AML-193 (cell line): ENCODE measurements at regions not wholly inside any gene's neighbourhood (a gene's known extent, or its start where the extent isn't known, plus 50 kb on each side); places are given as distances from the start of the nearest gene placed in this dataset.

ENCODE experiments used
- DNase-seq, 2 experiments: peaks; one replicate each; lab custom pipeline; 2025; lab: John Stamatoyannopoulos, UW

GRCh38 chr9:16312962-16313546 lies 557.4 kb downstream of the BNC2 start:
- DNase-seq, result no peak

GRCh38 chr9:16314476-16314875 lies 556.0 kb downstream of the BNC2 start:
- DNase-seq, result no peak

DNA sequence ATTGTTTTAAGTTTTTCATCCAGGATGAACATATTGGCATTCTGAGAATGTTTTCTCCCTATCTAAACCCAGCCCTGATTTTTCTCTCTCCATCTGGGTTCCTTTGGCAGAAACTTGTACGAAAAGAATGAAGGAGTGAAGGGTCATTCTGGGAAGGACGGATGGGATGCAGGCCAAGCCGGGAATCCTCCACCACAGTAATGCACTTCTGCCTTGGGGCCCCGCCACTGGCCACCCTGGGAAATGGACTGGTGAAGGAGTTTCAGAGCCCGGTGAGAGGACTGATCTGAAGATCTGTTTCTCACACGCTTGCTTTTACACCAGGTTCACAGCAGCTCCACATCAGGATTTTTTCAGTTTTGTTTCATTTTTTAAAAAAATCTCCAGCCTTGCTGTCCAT lies 554.8 kb downstream of the BNC2 start:
- DNase-seq, result no peak

- DNase-seq, result no peak
Observed at GRCh38 chr9:16316456-16316855, 554.0 kb downstream of the BNC2 start.

DNA sequence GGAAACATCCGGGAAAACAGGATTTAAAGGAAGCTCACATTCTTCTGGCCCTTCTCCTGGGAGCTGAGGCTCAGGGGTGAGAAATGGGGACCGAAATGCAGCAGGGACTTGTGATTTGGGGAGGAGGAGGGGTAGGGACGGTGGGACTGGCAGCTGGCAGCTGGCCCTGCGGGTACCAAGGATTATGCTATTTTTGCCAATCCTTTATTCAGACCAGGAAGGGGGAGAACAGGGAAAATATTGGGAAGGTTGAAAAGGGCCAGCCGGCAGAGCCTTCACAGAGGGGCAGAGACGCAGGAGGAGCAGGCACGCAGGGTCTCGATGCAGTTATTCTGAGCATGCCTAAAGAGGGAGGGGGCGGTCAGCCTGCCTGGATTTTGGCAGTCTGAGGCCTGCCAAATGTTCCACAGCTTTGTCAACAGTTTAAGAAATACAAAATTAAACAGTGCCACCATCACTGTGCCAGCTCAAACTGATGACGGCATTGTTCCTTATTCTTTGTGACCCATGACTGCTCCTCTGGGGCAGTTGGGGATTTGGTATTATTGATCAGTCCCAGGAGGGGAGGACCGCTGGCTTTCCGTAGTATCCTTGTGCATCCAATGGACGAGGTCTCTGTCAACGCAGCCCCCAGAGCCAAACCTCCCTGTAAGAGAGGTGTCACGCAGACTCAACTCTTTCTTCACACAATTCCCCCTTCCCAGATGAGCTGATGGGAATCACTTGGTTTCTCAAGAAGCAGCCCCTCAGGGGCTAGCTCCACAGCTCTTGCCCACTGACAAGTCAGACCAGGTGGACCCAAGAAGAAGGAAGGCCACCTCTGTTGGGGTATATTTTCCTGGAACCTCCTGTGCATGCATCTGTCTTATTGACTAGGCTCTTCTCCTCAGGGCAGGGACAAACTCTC lies 553.3 kb downstream of the BNC2 start:
- DNase-seq, result no peak

- no peak for DNase-seq
Observed at GRCh38 chr9:16318516-16319060, 551.9 kb downstream of the BNC2 start.

DNA sequence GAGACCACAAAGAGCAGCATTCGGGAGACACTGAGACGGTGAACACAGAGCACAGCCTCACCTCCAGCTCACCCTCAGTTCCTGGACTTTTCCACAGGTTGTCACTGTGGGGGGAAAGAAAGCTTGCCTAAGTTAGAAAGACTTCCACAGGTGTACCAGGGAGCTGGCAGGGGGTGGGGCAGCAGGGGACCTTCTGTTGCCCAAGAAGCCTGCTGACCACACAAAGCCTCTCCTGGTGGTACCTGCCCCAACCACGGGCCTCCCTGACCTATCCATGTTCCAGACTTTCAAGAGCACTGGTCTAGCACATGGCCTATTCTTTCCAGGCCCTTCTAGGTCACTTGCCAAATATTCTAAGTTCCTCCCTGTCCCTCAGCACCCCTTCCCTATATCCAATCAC lies 550.8 kb downstream of the BNC2 start:
- no peak for DNase-seq

DNA sequence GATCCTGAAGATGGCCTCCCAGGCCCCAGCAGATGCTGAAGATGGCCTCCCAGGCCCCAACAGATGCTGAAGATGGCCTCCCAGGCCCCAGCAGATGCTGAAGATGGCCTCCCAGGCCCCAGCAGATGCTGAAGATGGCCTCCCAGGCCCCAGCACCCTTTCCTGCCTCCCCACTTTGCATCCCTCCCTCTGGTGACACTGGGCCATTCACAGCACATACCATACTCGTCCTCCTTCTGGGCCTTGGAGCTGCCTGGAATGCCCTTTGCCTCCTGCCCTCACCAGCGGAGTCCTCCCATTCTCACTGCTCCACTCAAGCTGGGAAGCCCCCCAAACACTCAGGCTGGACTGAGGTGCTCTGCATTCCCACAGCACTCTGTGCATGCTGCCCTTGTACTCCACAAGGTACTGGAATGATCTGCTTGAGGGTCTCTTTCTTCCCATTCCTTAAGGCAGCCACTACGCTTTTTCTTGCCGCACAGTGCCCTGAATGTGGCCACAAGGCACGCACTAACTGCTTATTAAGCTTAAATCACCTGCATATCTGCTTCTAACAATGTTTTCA lies 550.0 kb downstream of the BNC2 start:
- no peak for DNase-seq

- DNase-seq, result no peak
Observed at GRCh38 chr9:16321461-16322119, 548.9 kb downstream of the BNC2 start.

- no peak for DNase-seq
Observed at GRCh38 chr9:16322849-16323248, 547.6 kb downstream of the BNC2 start.

DNA sequence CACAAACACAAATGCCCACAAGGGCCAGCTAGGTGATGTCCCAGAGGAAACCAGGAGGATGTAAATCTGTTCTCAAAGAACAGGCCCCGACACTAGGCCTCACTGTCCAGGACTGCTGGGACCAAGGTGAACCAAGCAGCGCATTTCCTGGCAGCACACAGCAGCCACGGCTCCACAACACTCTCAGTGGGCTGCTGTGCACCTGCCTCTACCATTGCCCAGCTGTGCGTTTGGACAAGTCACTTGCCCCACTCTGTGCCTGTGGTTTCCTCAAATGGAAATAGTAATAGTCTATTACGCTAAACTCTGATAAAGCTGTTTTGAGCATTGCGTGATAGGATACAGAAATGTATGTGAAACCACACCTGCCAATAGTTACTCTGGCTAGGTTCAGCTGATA lies 544.5 kb downstream of the BNC2 start:
- DNase-seq, result no peak

- DNase-seq, result no peak
Observed at GRCh38 chr9:16328349-16328748, 542.1 kb downstream of the BNC2 start.

- DNase-seq, result no peak
Observed at GRCh38 chr9:16329671-16330113, 540.8 kb downstream of the BNC2 start.

DNA sequence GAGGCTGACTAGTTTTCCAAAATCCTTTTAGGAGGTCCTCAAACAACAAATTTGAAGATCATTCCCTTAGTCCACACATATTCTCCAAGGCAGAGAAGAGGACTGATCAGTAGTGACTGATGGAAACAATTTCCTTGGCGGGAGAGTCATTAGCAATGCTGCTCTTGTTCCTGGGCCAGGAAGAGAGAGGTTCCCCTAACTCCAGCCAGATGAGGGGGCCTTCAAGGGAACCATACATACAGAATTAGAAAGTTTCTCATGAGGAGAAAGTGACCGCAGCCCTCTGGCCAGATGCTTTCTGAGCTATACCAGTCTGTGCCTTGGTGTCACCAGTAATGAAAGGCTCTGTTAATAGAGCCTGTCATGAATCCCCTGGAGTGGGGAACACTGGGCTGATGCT lies 539.4 kb downstream of the BNC2 start:
- no peak for DNase-seq

GRCh38 chr9:16331527-16331926 lies 538.9 kb downstream of the BNC2 start:
- DNase-seq, result no peak

- no peak for DNase-seq
Observed at GRCh38 chr9:16333691-16334090, 536.8 kb downstream of the BNC2 start.

GRCh38 chr9:16335788-16336580 lies 534.5 kb downstream of the BNC2 start:
- DNase-seq, result no peak

DNA sequence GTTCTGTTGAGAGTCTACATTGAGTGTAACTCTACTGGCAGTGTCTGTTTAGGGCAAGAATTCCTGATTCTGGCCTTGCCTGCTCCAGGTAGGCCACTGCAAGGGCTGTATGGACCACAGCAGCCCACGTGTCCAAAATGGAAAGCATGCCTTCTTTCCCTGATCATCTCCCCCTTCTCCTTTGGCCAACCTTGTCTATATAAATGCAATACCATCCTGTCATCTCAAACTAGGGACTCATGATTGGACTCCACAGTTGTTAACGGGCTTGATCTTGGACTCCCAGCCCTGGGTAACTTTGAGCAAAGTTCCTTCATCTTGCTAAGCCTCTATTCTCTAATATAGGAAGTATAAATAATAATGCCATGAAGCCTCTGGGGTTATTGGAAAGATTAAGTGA lies 533.6 kb downstream of the BNC2 start:
- DNase-seq, result no peak

- DNase-seq, result no peak
Observed at GRCh38 chr9:16337322-16338029, 533.0 kb downstream of the BNC2 start.

DNA sequence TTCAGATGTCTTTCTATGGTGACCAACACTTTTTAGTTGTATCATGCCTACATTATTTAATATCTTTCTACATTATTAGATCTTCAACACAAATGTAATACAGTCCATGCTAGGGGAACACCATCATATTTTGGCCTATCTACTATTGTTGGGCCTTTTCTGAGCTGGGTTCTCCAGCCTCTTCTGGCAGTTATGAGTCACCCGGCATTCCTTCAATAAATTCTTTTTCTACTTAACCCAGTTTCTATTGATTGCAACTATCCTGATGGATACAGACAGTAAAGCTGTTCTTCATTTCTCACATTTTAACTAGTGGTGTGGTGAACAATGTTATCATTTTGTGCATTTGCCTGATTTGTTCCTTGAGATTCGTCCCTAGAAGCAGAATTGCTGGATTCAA lies 529.3 kb downstream of the BNC2 start:
- no peak for DNase-seq
